ENCODE measurements at regions not wholly inside any gene's neighbourhood (a gene's known extent, or its start where the extent isn't known, plus 50 kb on each side); places are given as distances from the start of the nearest gene placed in this dataset.

GRCh38 chr1:55670331-55671082 lies 455.3 kb upstream of the USP24 start:
- TF ChIP-seq, protein P1, sequence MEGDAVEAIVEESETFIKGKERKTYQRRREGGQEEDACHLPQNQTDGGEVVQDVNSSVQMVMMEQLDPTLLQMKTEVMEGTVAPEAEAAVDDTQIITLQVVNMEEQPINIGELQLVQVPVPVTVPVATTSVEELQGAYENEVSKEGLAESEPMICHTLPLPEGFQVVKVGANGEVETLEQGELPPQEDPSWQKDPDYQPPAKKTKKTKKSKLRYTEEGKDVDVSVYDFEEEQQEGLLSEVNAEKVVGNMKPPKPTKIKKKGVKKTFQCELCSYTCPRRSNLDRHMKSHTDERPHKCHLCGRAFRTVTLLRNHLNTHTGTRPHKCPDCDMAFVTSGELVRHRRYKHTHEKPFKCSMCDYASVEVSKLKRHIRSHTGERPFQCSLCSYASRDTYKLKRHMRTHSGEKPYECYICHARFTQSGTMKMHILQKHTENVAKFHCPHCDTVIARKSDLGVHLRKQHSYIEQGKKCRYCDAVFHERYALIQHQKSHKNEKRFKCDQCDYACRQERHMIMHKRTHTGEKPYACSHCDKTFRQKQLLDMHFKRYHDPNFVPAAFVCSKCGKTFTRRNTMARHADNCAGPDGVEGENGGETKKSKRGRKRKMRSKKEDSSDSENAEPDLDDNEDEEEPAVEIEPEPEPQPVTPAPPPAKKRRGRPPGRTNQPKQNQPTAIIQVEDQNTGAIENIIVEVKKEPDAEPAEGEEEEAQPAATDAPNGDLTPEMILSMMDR (IDR thresholded peaks at IDR 0.05) = no peak
- TF ChIP-seq POLR2A (IDR thresholded peaks at IDR 0.05) = no peak
